HPDE6-E6E7 (cell line): ENCODE measurements at regions not wholly inside any gene's neighbourhood (a gene's known extent, or its start where the extent isn't known, plus 50 kb on each side); places are given as distances from the start of the nearest gene placed in this dataset.

Experiments used
- DNase-seq: peaks from one replicate; pipeline ENCODE4 v3.0.0; 2011; ENCODE audit warnings: missing footprints; ENCODE audit errors: extremely low spot score

DNA sequence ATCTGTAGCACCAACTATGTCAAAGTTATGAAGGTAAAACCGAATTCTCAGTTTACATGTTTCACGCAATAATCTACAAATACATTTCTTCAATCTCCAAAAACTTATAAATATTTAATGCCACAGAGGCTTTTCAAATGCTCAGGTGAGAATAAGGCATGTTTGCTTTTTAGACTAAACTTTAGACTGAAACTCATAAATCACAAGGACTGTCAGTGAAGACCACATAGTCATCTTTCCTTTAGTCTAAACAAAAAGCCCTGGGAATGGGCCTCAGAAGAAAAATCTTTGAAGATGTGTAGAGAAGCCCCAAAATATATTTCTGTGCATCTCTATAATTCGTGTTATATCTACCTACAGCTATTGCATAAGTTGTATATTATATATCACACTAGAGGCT lies 54.5 kb upstream of the DCTD start:
- no peak for DNase-seq

- DNase-seq = no peak
Observed at GRCh38 chr4:182969651-182970279, 52.6 kb upstream of the DCTD start.

DNA sequence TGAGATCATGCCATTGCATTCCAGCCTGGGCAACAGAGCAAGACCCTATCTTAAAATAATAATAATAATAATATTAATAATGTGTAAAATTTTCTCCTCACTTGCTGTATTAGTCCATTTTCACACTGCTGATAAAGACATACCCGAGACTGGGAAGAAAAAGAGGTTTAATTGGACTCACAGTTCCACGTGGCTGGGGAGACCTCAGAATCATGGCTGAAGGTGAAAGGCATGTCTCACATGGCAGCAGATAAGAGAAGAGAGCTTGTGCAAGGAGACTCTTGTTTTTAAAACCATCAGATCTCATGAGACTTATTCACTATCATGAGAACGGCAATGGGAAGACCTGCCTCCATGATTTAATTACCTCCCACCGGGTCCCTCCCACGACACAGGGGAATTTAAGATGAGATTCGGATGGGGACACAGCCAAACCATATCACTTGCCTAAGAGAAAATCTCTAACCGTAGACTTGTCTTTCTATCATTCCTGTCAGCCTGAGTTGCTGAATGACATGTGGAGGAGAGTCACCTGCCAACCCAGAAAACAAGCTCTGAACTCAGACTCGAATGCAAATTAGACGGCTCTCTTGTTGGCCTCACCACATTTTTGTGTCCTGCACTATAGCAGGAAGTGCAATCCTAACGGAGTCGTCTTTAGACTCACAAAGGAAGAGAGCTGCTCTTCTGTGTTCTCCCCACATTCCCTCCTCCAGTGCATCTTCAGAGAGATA lies 51.9 kb upstream of the DCTD start:
- no peak for DNase-seq

DNA sequence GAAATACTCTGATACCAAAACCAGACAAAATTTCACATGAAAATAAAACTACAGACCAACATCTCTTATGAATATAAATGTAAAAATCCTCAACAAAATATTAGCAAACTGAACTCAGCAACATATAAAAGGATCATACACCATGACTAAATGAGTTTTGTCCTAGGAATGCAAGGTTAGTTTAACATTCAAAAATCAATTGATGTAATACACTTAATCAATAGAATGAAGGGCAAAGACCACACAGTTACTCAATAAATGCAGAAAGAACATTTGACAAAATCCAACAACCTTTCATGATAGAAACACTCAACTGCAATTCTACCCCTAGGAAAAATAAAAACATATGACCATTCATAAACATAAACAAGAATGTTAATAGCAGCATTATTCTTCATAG lies 50.2 kb upstream of the DCTD start:
- no peak for DNase-seq
